Peyer's patch (tissue), 4 donors: ENCODE measurements at regions not wholly inside any gene's neighbourhood (a gene's known extent, or its start where the extent isn't known, plus 50 kb on each side); places are given as distances from the start of the nearest gene placed in this dataset.

Experiments used
- CTCF ChIP-seq, 6 experiments: fragments of 450-650 bp in 4 of 6; fragments of 200-600 bp in 2 of 6; sonication (generic) in 1 of 6; IDR thresholded peaks; one replicate each; pipeline ENCODE4 v1.5.1; 2017 to 2019; ENCODE audit warnings: antibody characterized with exemption in 6 of 6, mild to moderate bottlenecking in 3 of 6, moderate library complexity in 1 of 6
- POLR2A ChIP-seq, 2 donors: fragments of 450-650 bp; IDR thresholded peaks; one replicate each; pipeline ENCODE4 v1.5.1; 2017; ENCODE audit warnings: antibody characterized with exemption in 2 of 2, mild to moderate bottlenecking in 2 of 2, moderate library complexity in 2 of 2

DNA sequence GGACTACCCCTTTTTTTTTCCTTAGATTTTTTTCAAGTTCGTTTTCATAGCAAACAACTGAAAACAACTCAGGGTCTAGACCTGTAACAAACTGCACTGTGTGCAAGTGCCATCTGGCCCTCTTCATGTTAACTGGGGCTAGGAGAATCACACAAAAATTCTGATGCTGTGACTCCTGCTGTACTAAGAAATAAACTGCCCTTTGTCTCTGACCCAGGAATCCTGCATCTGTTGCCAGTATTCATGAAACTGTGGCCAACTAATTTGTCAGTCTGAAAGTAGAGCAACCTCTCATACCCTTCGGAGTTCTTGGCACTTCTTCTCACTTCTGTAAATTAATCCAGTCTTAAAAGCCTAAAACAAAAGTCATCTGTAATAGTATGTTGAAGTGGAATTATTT, 218.4 kb upstream of the PCDH15 start:
- no peak for TF ChIP-seq POLR2A (IDR thresholded peaks at IDR 0.05)
- TF ChIP-seq CTCF (IDR thresholded peaks at IDR 0.05): no peak
